ENCODE measurements at regions not wholly inside any gene's neighbourhood (a gene's known extent, or its start where the extent isn't known, plus 50 kb on each side); places are given as distances from the start of the nearest gene placed in this dataset.

DNA sequence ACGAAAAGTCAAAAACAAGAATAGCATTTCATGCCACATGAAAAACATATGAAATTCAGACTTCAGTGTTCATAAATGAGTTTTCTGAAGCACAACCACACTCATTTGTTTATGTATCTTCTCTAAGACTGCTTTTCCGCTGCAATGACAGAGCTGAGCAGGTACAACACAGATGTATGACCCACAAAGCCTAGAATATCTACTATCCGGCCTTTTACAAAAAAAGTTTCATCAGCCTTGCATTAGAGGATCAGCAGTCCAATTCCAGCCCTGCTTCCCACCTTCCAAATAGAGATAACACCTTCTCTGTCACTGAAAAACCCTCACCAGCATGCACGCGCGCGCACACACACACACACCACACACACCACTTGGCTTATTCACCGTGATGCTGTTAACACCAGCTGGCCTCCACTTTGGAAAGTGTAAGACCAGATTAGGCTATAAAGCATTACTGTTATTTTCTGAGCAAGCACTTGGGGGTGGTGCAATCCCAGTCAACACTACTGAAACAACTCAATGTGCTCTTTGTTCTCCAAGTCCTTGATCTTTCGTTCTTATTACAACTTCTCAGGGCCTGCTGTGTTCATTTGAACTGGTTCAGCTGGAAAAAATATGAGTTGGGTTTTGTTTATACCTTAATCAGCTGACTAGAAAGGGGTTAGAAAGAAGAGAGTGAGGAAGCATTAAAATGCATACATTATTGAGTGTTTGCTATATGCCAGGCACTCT is 90.0 kb downstream of the GLUL start (continued):
- TF ChIP-seq KAT8 (CRISPR knock-in tag; IDR thresholded peaks at IDR 0.05) (peak; percentile 71), ZNF343 (CRISPR knock-in tag; IDR thresholded peaks at IDR 0.05) (no peak), ZSCAN30 (CRISPR knock-in tag; IDR thresholded peaks at IDR 0.05) (0 out of 2 replicates have a peak, but pooled peaks have one; percentile 60), PTBP1 (IDR thresholded peaks at IDR 0.05; ENCODE audit: low read depth, low read length, poor library complexity, severe bottlenecking) (no peak), MEIS2 (CRISPR knock-in tag; IDR thresholded peaks at IDR 0.05) (0 out of 2 replicates have a peak, but pooled peaks have one; percentile 40), GPN1 (CRISPR knock-in tag; IDR thresholded peaks at IDR 0.05; ENCODE audit: borderline replicate concordance) (no peak), ARNT2 (CRISPR knock-in tag; IDR thresholded peaks at IDR 0.05; ENCODE audit: low read depth) (no peak), NKX3-1 (CRISPR knock-in tag; IDR thresholded peaks at IDR 0.05) (peak; percentile 82; the same call in 1 of the 2 replicates), ZNF883 (CRISPR knock-in tag; IDR thresholded peaks at IDR 0.05; ENCODE audit: not compliant biosample characterization) (no peak), ZNF644 (CRISPR knock-in tag; IDR thresholded peaks at IDR 0.05; ENCODE audit: low read depth) (peak; percentile 83), TEAD3 (CRISPR knock-in tag; optimal IDR thresholded peaks at IDR 0.05; ENCODE audit: borderline replicate concordance) (peak; percentile 85), KLF6 (CRISPR knock-in tag; IDR thresholded peaks at IDR 0.05) (peak; percentile 28; the same call in 1 of the 2 replicates), EZH2 (conservative IDR thresholded peaks at IDR 0.05; ENCODE audit: low read depth, low read length) (no peak), CEBPG (CRISPR knock-in tag; IDR thresholded peaks at IDR 0.05) (peak; percentile 92)
- TF ChIP-seq, protein P1, sequence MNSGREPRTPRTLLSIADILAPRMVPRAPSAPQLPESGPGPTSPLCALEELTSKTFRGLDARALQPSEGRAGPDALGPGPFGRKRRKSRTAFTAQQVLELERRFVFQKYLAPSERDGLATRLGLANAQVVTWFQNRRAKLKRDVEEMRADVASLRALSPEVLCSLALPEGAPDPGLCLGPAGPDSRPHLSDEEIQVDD (CRISPR knock-in tag; IDR thresholded peaks at IDR 0.05; ENCODE audit: borderline replicate concordance): no peak
- TF ChIP-seq, protein P2, sequence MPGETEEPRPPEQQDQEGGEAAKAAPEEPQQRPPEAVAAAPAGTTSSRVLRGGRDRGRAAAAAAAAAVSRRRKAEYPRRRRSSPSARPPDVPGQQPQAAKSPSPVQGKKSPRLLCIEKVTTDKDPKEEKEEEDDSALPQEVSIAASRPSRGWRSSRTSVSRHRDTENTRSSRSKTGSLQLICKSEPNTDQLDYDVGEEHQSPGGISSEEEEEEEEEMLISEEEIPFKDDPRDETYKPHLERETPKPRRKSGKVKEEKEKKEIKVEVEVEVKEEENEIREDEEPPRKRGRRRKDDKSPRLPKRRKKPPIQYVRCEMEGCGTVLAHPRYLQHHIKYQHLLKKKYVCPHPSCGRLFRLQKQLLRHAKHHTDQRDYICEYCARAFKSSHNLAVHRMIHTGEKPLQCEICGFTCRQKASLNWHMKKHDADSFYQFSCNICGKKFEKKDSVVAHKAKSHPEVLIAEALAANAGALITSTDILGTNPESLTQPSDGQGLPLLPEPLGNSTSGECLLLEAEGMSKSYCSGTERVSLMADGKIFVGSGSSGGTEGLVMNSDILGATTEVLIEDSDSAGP (CRISPR knock-in tag; IDR thresholded peaks at IDR 0.05; ENCODE audit: borderline replicate concordance): peak; percentile 49; the same call in 1 of the 2 replicates
- TF ChIP-seq, protein P3, sequence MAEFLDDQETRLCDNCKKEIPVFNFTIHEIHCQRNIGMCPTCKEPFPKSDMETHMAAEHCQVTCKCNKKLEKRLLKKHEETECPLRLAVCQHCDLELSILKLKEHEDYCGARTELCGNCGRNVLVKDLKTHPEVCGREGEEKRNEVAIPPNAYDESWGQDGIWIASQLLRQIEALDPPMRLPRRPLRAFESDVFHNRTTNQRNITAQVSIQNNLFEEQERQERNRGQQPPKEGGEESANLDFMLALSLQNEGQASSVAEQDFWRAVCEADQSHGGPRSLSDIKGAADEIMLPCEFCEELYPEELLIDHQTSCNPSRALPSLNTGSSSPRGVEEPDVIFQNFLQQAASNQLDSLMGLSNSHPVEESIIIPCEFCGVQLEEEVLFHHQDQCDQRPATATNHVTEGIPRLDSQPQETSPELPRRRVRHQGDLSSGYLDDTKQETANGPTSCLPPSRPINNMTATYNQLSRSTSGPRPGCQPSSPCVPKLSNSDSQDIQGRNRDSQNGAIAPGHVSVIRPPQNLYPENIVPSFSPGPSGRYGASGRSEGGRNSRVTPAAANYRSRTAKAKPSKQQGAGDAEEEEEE (CRISPR knock-in tag; IDR thresholded peaks at IDR 0.05; ENCODE audit: borderline replicate concordance): no peak
- TF ChIP-seq, protein P4, sequence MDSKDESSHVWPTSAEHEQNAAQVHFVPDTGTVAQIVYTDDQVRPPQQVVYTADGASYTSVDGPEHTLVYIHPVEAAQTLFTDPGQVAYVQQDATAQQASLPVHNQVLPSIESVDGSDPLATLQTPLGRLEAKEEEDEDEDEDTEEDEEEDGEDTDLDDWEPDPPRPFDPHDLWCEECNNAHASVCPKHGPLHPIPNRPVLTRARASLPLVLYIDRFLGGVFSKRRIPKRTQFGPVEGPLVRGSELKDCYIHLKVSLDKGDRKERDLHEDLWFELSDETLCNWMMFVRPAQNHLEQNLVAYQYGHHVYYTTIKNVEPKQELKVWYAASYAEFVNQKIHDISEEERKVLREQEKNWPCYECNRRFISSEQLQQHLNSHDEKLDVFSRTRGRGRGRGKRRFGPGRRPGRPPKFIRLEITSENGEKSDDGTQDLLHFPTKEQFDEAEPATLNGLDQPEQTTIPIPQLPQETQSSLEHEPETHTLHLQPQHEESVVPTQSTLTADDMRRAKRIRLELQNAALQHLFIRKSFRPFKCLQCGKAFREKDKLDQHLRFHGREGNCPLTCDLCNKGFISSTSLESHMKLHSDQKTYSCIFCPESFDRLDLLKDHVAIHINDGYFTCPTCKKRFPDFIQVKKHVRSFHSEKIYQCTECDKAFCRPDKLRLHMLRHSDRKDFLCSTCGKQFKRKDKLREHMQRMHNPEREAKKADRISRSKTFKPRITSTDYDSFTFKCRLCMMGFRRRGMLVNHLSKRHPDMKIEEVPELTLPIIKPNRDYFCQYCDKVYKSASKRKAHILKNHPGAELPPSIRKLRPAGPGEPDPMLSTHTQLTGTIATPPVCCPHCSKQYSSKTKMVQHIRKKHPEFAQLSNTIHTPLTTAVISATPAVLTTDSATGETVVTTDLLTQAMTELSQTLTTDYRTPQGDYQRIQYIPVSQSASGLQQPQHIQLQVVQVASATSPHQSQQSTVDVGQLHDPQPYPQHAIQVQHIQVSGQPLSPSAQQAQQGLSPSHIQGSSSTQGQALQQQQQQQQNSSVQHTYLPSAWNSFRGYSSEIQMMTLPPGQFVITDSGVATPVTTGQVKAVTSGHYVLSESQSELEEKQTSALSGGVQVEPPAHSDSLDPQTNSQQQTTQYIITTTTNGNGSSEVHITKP (CRISPR knock-in tag; IDR thresholded peaks at IDR 0.05; ENCODE audit: low read depth): peak; percentile 63; the same call in 1 of the 2 replicates
- TF ChIP-seq, protein P5, sequence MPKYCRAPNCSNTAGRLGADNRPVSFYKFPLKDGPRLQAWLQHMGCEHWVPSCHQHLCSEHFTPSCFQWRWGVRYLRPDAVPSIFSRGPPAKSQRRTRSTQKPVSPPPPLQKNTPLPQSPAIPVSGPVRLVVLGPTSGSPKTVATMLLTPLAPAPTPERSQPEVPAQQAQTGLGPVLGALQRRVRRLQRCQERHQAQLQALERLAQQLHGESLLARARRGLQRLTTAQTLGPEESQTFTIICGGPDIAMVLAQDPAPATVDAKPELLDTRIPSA (CRISPR knock-in tag; IDR thresholded peaks at IDR 0.05; ENCODE audit: borderline replicate concordance): no peak
